ENCODE measurements at regions not wholly inside any gene's neighbourhood (a gene's known extent, or its start where the extent isn't known, plus 50 kb on each side); places are given as distances from the start of the nearest gene placed in this dataset.
"Not testable (repeated sequence)": the region's sequence is repeated elsewhere in the genome, so short reads cannot be mapped to it uniquely, and the experiment has no call there.

DNA sequence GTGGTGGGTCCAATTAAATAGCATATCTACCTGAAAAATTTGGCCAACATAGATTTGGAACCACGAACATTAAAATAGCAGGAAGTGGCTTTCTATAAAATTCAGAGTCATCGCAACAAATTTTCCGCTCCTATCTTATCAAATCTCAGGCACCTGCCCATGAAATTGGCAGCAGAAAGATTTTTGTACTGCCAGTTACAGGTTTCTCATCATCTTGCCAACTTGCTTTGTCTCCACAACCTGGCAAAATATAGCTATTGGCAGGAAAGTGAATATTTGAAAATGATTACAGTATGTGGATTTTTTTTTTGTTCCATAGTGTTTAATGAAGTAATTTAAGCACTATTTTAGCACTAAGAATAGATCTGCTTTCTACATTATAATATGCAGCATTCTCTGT, 161.6 kb upstream of the LRRC3B start:
- no peak for TF ChIP-seq CTCF (IDR thresholded peaks at IDR 0.05; ENCODE audit: low read length, missing control alignments)
- DNase-seq (ENCODE audit: low read depth), result no peak
- no peak overlapping the region for H3K4me3 ChIP-seq (replicated peaks; ENCODE audit: low read depth, low read length)

- TF ChIP-seq CTCF (IDR thresholded peaks at IDR 0.05; ENCODE audit: low read length, missing control alignments), result no peak
- DNase-seq (ENCODE audit: low read depth), result no peak
Observed at GRCh38 chr3:26472345-26472744, 150.2 kb upstream of the LRRC3B start.

GRCh38 chr3:26474706-26475105, 147.9 kb upstream of the LRRC3B start:
- DNase-seq (ENCODE audit: low read depth), result no peak
- TF ChIP-seq CTCF (IDR thresholded peaks at IDR 0.05; ENCODE audit: low read length, missing control alignments), result no peak
- no peak overlapping the region for H3K4me3 ChIP-seq (replicated peaks; ENCODE audit: low read depth, low read length)

More at GRCh38 chr3:26472345-26472744, 150.2 kb upstream of the LRRC3B start:
- H3K4me3 ChIP-seq (replicated peaks; ENCODE audit: low read depth, low read length), result no peak overlapping the region

DNA sequence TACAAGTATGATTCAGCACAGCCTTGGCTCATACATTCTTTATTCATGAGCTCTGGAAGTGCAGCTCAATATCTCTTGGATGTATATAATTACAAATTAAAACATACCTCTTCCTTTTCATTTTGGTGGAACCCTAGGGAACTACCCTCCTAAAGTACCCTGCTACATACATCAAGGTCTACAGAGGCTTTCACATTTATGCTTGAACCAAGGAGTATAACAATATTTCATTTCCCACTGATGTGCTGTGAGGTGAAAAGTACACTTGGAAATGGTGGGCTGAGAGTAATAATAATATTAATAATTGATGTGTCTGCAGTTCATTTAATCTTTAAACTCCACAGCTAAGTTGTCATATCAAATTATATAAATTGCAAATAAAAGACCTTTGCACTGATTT, 142.2 kb upstream of the LRRC3B start:
- no peak overlapping the region for H3K4me3 ChIP-seq (replicated peaks; ENCODE audit: low read depth, low read length)
- no peak for DNase-seq (ENCODE audit: low read depth)
- no peak for TF ChIP-seq CTCF (IDR thresholded peaks at IDR 0.05; ENCODE audit: low read length, missing control alignments)

GRCh38 chr3:26484140-26484539, 138.4 kb upstream of the LRRC3B start:
- no peak for DNase-seq (ENCODE audit: low read depth)
- TF ChIP-seq CTCF (IDR thresholded peaks at IDR 0.05; ENCODE audit: low read length, missing control alignments), result no peak
- H3K4me3 ChIP-seq (replicated peaks; ENCODE audit: low read depth, low read length), result no peak overlapping the region

DNA sequence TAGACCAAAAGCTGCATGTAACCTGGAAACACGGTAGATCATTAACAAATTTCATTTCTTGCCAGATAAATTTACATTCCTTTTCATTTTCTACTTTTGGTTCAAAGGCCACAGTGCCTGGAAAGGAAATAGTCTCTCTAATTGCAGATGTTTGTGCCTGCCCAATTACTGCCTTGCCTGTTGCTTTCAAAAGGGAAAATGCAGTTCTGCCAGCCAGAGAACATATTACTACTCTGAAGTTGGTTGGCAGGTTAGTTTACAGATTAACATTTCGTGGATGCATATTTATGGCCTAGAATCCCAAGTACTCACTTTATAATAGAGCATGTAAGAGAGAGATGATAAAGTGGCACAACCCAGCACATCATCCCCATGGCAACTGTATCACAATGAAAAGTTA, 124.3 kb upstream of the LRRC3B start:
- no peak for TF ChIP-seq CTCF (IDR thresholded peaks at IDR 0.05; ENCODE audit: low read length, missing control alignments)
- DNase-seq (ENCODE audit: low read depth), result no peak
- no peak overlapping the region for H3K4me3 ChIP-seq (replicated peaks; ENCODE audit: low read depth, low read length)

- no peak for DNase-seq (ENCODE audit: low read depth)
- H3K4me3 ChIP-seq (replicated peaks; ENCODE audit: low read depth, low read length), result no peak overlapping the region
- TF ChIP-seq CTCF (IDR thresholded peaks at IDR 0.05; ENCODE audit: low read length, missing control alignments), result no peak
Observed at GRCh38 chr3:26505399-26505798, 117.2 kb upstream of the LRRC3B start.

DNA sequence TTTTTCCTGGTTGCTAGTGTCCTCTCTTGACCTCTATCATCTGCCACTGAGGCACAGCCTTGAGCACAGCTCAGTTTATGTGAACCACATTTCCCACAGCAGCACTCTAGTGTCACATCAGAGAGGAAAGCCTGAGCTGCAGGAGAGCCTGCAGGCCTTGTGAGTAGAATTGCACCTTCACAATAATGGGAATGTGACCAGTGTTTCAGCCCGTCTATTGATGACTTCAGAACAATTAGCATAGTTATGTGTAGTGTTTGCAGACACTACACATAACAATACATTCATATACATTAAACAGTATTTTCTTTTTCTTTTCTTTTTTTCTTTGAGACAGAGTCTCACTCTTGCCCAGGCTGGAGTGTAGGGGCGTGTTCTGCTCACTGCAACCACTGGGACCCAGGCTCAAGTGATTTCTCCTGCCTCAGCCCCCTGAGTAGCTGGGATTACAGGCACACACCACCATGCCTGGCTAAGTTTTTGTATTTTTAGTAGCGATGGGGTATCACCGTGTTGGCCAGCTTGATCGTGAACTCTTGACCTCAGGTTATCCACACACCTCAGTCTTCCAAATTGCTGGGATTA, 108.0 kb upstream of the LRRC3B start:
- not testable (repeated sequence) for DNase-seq (ENCODE audit: low read depth); H3K4me3 ChIP-seq (replicated peaks; ENCODE audit: low read depth, low read length)
